Activated B cell treated with CpG ODN at 0.5 μM for 24 hours (primary cell): ENCODE measurements at regions not wholly inside any gene's neighbourhood (a gene's known extent, or its start where the extent isn't known, plus 50 kb on each side); places are given as distances from the start of the nearest gene placed in this dataset.
"Not testable (repeated sequence)": the region's sequence is repeated elsewhere in the genome, so short reads cannot be mapped to it uniquely, and the experiment has no call there.

Source experiments
- ATAC-seq: fragments of 200-7000 bp; cut with Tn5 transposase; one replicate; pipeline ENCODE4 v1.10.0; 2021; ENCODE audit warnings: low read depth, mild to moderate bottlenecking, moderate library complexity
- CTCF ChIA-PET: fragments of 350-600 bp; sonication (Branson Sonifier 250); formaldehyde crosslinking; loops from one replicate; lab custom pipeline; 2021; ENCODE audit warnings: antibody characterized with exemption; lab: Charles Lee
- POLR2A ChIA-PET: fragments of 350-600 bp; sonication (Branson Sonifier 250); formaldehyde crosslinking; loops from one replicate; lab custom pipeline; 2021; ENCODE audit warnings: antibody characterized with exemption; lab: Charles Lee
- DNase-seq: peaks from one replicate; pipeline ENCODE4 v3.0.0; 2022
- H3K27ac Mint-ChIP-seq: one replicate; pipeline ENCODE4 v1.8.0; 2020; ENCODE audit warnings: mixed read lengths
- H3K27me3 Mint-ChIP-seq: one replicate; pipeline ENCODE4 v1.8.0; 2021; ENCODE audit warnings: mixed read lengths
- H3K36me3 Mint-ChIP-seq: one replicate; pipeline ENCODE4 v1.8.0; 2021; ENCODE audit warnings: low read depth, mixed read lengths
- H3K4me1 Mint-ChIP-seq: one replicate; pipeline ENCODE4 v1.8.0; 2021; ENCODE audit warnings: mixed read lengths
- H3K4me3 Mint-ChIP-seq: one replicate; pipeline ENCODE4 v1.8.0; 2020; ENCODE audit warnings: mild to moderate bottlenecking, mixed read lengths
- H3K9me3 Mint-ChIP-seq: one replicate; pipeline ENCODE4 v1.8.0; 2020; ENCODE audit warnings: mixed read lengths
- intact Hi-C: fragments of 100-400 bp; cut with micrococcal nuclease; formaldehyde crosslinking; loops from one replicate; pipeline ENCODE4 v1.15.1; 2024

GRCh38 chr9:62838024-62838718, 1648.3 kb downstream of the SPATA31A7 start:
- H3K4me1 Mint-ChIP-seq, intact Hi-C loops, H3K27me3 Mint-ChIP-seq, H3K9me3 Mint-ChIP-seq, H3K36me3 Mint-ChIP-seq, CTCF ChIA-PET: not testable (repeated sequence)
- DNase-seq, result peak; percentile 96
- ATAC-seq, result peak; percentile 98
- POLR2A ChIA-PET, result interaction anchor here (1.0 to 1.3 kb wide), 2 partner anchors 36 to 980 kb away, joined by 5 to 7 read pairs; no protein-coding TSS in a partner anchor
- H3K4me3 Mint-ChIP-seq, result peak overlapping the region; percentile 88
- H3K27ac Mint-ChIP-seq, result peak overlapping the region; percentile 88

- not testable (repeated sequence) for H3K4me3 Mint-ChIP-seq
Measured at GRCh38 chr9:62839168-62839567, 1649.3 kb downstream of the SPATA31A7 start.

GRCh38 chr9:62843145-62843544, 1653.3 kb downstream of the SPATA31A7 start:
- H3K9me3 Mint-ChIP-seq, H3K4me1 Mint-ChIP-seq, CTCF ChIA-PET, H3K27me3 Mint-ChIP-seq, ATAC-seq, POLR2A ChIA-PET, H3K27ac Mint-ChIP-seq, intact Hi-C loops, H3K36me3 Mint-ChIP-seq, DNase-seq, H3K4me3 Mint-ChIP-seq: not testable (repeated sequence)

More at GRCh38 chr9:62839168-62839567, 1649.3 kb downstream of the SPATA31A7 start:
- DNase-seq, ATAC-seq, H3K36me3 Mint-ChIP-seq, H3K4me1 Mint-ChIP-seq, CTCF ChIA-PET, H3K27me3 Mint-ChIP-seq, POLR2A ChIA-PET, intact Hi-C loops, H3K27ac Mint-ChIP-seq, H3K9me3 Mint-ChIP-seq: not testable (repeated sequence)

GRCh38 chr9:62843706-62844290, 1654.0 kb downstream of the SPATA31A7 start:
- H3K27ac Mint-ChIP-seq, POLR2A ChIA-PET, H3K4me3 Mint-ChIP-seq, CTCF ChIA-PET, H3K36me3 Mint-ChIP-seq, ATAC-seq, H3K4me1 Mint-ChIP-seq, intact Hi-C loops, DNase-seq, H3K9me3 Mint-ChIP-seq, H3K27me3 Mint-ChIP-seq: not testable (repeated sequence)

GRCh38 chr9:62844681-62845185, 1654.9 kb downstream of the SPATA31A7 start:
- H3K4me1 Mint-ChIP-seq, H3K9me3 Mint-ChIP-seq, POLR2A ChIA-PET, H3K4me3 Mint-ChIP-seq, CTCF ChIA-PET, H3K27me3 Mint-ChIP-seq, DNase-seq, ATAC-seq, intact Hi-C loops, H3K27ac Mint-ChIP-seq, H3K36me3 Mint-ChIP-seq: not testable (repeated sequence)

- CTCF ChIA-PET, H3K4me1 Mint-ChIP-seq, ATAC-seq, H3K36me3 Mint-ChIP-seq, POLR2A ChIA-PET, intact Hi-C loops, DNase-seq, H3K4me3 Mint-ChIP-seq, H3K27me3 Mint-ChIP-seq, H3K27ac Mint-ChIP-seq, H3K9me3 Mint-ChIP-seq: not testable (repeated sequence)
Measured at GRCh38 chr9:62848258-62848657, 1658.4 kb downstream of the SPATA31A7 start.

- intact Hi-C loops, CTCF ChIA-PET, H3K36me3 Mint-ChIP-seq, H3K4me3 Mint-ChIP-seq, H3K27me3 Mint-ChIP-seq, H3K9me3 Mint-ChIP-seq, DNase-seq, H3K27ac Mint-ChIP-seq, ATAC-seq, POLR2A ChIA-PET, H3K4me1 Mint-ChIP-seq: not testable (repeated sequence)
Measured at GRCh38 chr9:62849991-62850390, 1660.2 kb downstream of the SPATA31A7 start.

GRCh38 chr9:62857280-62857679, 1667.4 kb downstream of the SPATA31A7 start:
- CTCF ChIA-PET, intact Hi-C loops, H3K27ac Mint-ChIP-seq, H3K4me1 Mint-ChIP-seq, POLR2A ChIA-PET, H3K4me3 Mint-ChIP-seq, H3K9me3 Mint-ChIP-seq, H3K36me3 Mint-ChIP-seq, ATAC-seq, DNase-seq: not testable (repeated sequence)
- peaks cover 17% of the 10 kb centered on the region for H3K27me3 Mint-ChIP-seq

GRCh38 chr9:62858240-62858639, 1668.4 kb downstream of the SPATA31A7 start:
- peaks cover 25% of the 10 kb centered on the region for H3K27me3 Mint-ChIP-seq
- H3K4me1 Mint-ChIP-seq, H3K4me3 Mint-ChIP-seq, ATAC-seq, H3K36me3 Mint-ChIP-seq, H3K9me3 Mint-ChIP-seq, DNase-seq, intact Hi-C loops, CTCF ChIA-PET, POLR2A ChIA-PET, H3K27ac Mint-ChIP-seq: not testable (repeated sequence)

- intact Hi-C loops, POLR2A ChIA-PET, DNase-seq, H3K36me3 Mint-ChIP-seq, CTCF ChIA-PET, ATAC-seq, H3K4me3 Mint-ChIP-seq, H3K27ac Mint-ChIP-seq, H3K9me3 Mint-ChIP-seq, H3K4me1 Mint-ChIP-seq: not testable (repeated sequence)
- H3K27me3 Mint-ChIP-seq, result peaks cover 45% of the 10 kb centered on the region
Measured at GRCh38 chr9:62860939-62861860, 1671.4 kb downstream of the SPATA31A7 start.

GRCh38 chr9:62862180-62862579, 1672.3 kb downstream of the SPATA31A7 start:
- H3K4me3 Mint-ChIP-seq, CTCF ChIA-PET, intact Hi-C loops, DNase-seq, H3K4me1 Mint-ChIP-seq, H3K27ac Mint-ChIP-seq, H3K9me3 Mint-ChIP-seq, POLR2A ChIA-PET, H3K36me3 Mint-ChIP-seq, ATAC-seq: not testable (repeated sequence)
- peaks cover 46% of the 10 kb centered on the region for H3K27me3 Mint-ChIP-seq
